HEK293 (cell line): ENCODE measurements at regions not wholly inside any gene's neighbourhood (a gene's known extent, or its start where the extent isn't known, plus 50 kb on each side); places are given as distances from the start of the nearest gene placed in this dataset.

Experiments
- CTCF ChIA-PET: fragments of 350-600 bp; formaldehyde crosslinking; extraction: SDS; loops from one replicate; lab custom pipeline; 2021; ENCODE audit warnings: antibody characterized with exemption; lab: Yijun Ruan, JAX
- POLR2A ChIA-PET: fragments of 300-600 bp; formaldehyde crosslinking; extraction: SDS; loops from one replicate; lab custom pipeline; 2020; ENCODE audit warnings: antibody characterized with exemption, inconsistent platforms; lab: Yijun Ruan, JAX
- H3K27ac ChIP-seq: fragments of 200-500 bp; sonication (Bioruptor generic); 2 replicates; pipeline ENCODE4 v1.5.1; 2014; ENCODE audit warnings: low read depth, low read length, control low read depth, inconsistent platforms; ENCODE audit errors: extremely low read depth
- H3K36me3 ChIP-seq, 2 experiments: fragments of 200-500 bp in 1 of 2; sonication (Bioruptor generic) in 1 of 2; 1 replicate in 1 of 2; 2 replicates in 1 of 2; pipeline ENCODE4 v1.5.1; 2014 to 2017; ENCODE audit warnings: inconsistent platforms in 2 of 2, low read length in 2 of 2; ENCODE audit not compliant: control insufficient read depth in 2 of 2, insufficient read depth in 1 of 2
- H3K4me1 ChIP-seq: fragments of 200-500 bp; sonication (Bioruptor generic); 2 replicates; pipeline ENCODE4 v1.5.1; 2014; ENCODE audit warnings: mild to moderate bottlenecking, low read length, inconsistent platforms; ENCODE audit not compliant: control insufficient read depth, insufficient read depth
- H3K4me3 ChIP-seq: 2 replicates; pipeline ENCODE4 v1.5.1; 2011; ENCODE audit warnings: low read depth, mild to moderate bottlenecking, control low read depth, low read length, moderate library complexity
- H3K9me3 ChIP-seq: fragments of 200-500 bp; sonication (Bioruptor generic); 2 replicates; pipeline ENCODE4 v1.5.1; 2014; ENCODE audit warnings: low read depth, low read length, inconsistent platforms; ENCODE audit not compliant: control insufficient read depth, insufficient read depth
- BCL11B ChIP-seq: fragments of 450-650 bp; formaldehyde crosslinking; IDR thresholded peaks from 2 replicates; pipeline ENCODE4 v1.5.1; 2016; ENCODE audit warnings: low read depth, missing biosample characterization, missing genetic modification characterization
- ELK4 ChIP-seq: IDR thresholded peaks from 2 replicates; pipeline ENCODE4 v1.6.1; 2011; ENCODE audit warnings: mild to moderate bottlenecking, low read depth, low read length, borderline replicate concordance
- GFI1B ChIP-seq: fragments of 450-650 bp; formaldehyde crosslinking; IDR thresholded peaks from 2 replicates; pipeline ENCODE4 v1.5.1; 2016; ENCODE audit warnings: missing biosample characterization, missing genetic modification characterization
- GLI2 ChIP-seq: fragments of 450-650 bp; formaldehyde crosslinking; IDR thresholded peaks from 2 replicates; pipeline ENCODE4; 2017; ENCODE audit warnings: missing biosample characterization, missing genetic modification characterization, low read depth, borderline replicate concordance
- IKZF3 ChIP-seq: fragments of 450-650 bp; IDR thresholded peaks from 2 replicates; pipeline ENCODE4 v1.5.0; 2018; ENCODE audit warnings: missing biosample characterization, mild to moderate bottlenecking, missing genetic modification characterization, moderate library complexity
- SCRT2 ChIP-seq: fragments of 450-650 bp; formaldehyde crosslinking; IDR thresholded peaks from 2 replicates; pipeline ENCODE4 v1.5.1; 2016; ENCODE audit warnings: missing biosample characterization, missing genetic modification characterization
- WT1 ChIP-seq: fragments of 450-650 bp; formaldehyde crosslinking; IDR thresholded peaks from 2 replicates; pipeline ENCODE4 v1.5.1; 2016; ENCODE audit warnings: missing biosample characterization, missing genetic modification characterization
- ZBTB20 ChIP-seq: fragments of 450-650 bp; formaldehyde crosslinking; IDR thresholded peaks from 2 replicates; pipeline ENCODE4 v1.5.1; 2016; ENCODE audit warnings: missing biosample characterization, missing genetic modification characterization
- ZFP3 ChIP-seq: fragments of 450-650 bp; formaldehyde crosslinking; IDR thresholded peaks from 2 replicates; pipeline ENCODE4 v1.5.1; 2016; ENCODE audit warnings: low read depth, missing biosample characterization, missing genetic modification characterization
- ZFP37 ChIP-seq: fragments of 450-650 bp; formaldehyde crosslinking; IDR thresholded peaks from 2 replicates; pipeline ENCODE4 v1.5.1; 2016; ENCODE audit warnings: missing biosample characterization, missing genetic modification characterization
- ZFP41 ChIP-seq: fragments of 450-650 bp; formaldehyde crosslinking; IDR thresholded peaks from 2 replicates; pipeline ENCODE4 v1.5.1; 2016; ENCODE audit warnings: missing biosample characterization, missing genetic modification characterization, borderline replicate concordance
- ZNF10 ChIP-seq: fragments of 450-650 bp; formaldehyde crosslinking; IDR thresholded peaks from 2 replicates; pipeline ENCODE4 v1.5.1; 2017; ENCODE audit warnings: missing biosample characterization, missing genetic modification characterization
- ZNF138 ChIP-seq: fragments of 450-650 bp; formaldehyde crosslinking; IDR thresholded peaks from 2 replicates; pipeline ENCODE4 v1.5.1; 2016; ENCODE audit warnings: missing biosample characterization, missing genetic modification characterization, borderline replicate concordance
- ZNF169 ChIP-seq: fragments of 450-650 bp; formaldehyde crosslinking; IDR thresholded peaks from 2 replicates; pipeline ENCODE4 v1.5.1; 2016; ENCODE audit warnings: missing biosample characterization, missing genetic modification characterization
- ZNF184 ChIP-seq: fragments of 450-650 bp; IDR thresholded peaks from 2 replicates; pipeline ENCODE4 v1.5.1; 2018; ENCODE audit warnings: missing biosample characterization, mild to moderate bottlenecking, missing genetic modification characterization
- ZNF280C ChIP-seq: fragments of 450-650 bp; formaldehyde crosslinking; IDR thresholded peaks from 2 replicates; pipeline ENCODE4 v1.5.1; 2016; ENCODE audit warnings: missing biosample characterization, missing genetic modification characterization
- ZNF426 ChIP-seq: fragments of 450-650 bp; formaldehyde crosslinking; IDR thresholded peaks from 2 replicates; pipeline ENCODE4 v1.5.1; 2017; ENCODE audit warnings: missing biosample characterization, missing genetic modification characterization, mild to moderate bottlenecking, inconsistent platforms, moderate library complexity
- ZNF501 ChIP-seq: fragments of 450-650 bp; formaldehyde crosslinking; IDR thresholded peaks from 2 replicates; pipeline ENCODE4 v1.5.1; 2016; ENCODE audit warnings: missing biosample characterization, missing genetic modification characterization
- ZNF571 ChIP-seq: fragments of 450-650 bp; formaldehyde crosslinking; IDR thresholded peaks from 2 replicates; pipeline ENCODE4 v1.5.0; 2017; ENCODE audit warnings: missing biosample characterization, missing genetic modification characterization
- ZNF600 ChIP-seq: fragments of 450-650 bp; formaldehyde crosslinking; IDR thresholded peaks from 2 replicates; pipeline ENCODE4 v1.5.1; 2016; ENCODE audit warnings: missing biosample characterization, missing genetic modification characterization
- ZNF624 ChIP-seq: fragments of 450-650 bp; formaldehyde crosslinking; IDR thresholded peaks from 2 replicates; pipeline ENCODE4 v1.5.1; 2017; ENCODE audit warnings: missing biosample characterization, missing genetic modification characterization
- ZNF664 ChIP-seq: fragments of 450-650 bp; formaldehyde crosslinking; IDR thresholded peaks from 2 replicates; pipeline ENCODE4 v1.5.1; 2016; ENCODE audit warnings: missing biosample characterization, missing genetic modification characterization
- ZNF830 ChIP-seq: fragments of 450-650 bp; IDR thresholded peaks from 2 replicates; pipeline ENCODE4 v1.5.0; 2018; ENCODE audit warnings: missing biosample characterization, missing genetic modification characterization, low read depth, mild to moderate bottlenecking, moderate library complexity
- ZNF843 ChIP-seq: fragments of 450-650 bp; formaldehyde crosslinking; IDR thresholded peaks from 2 replicates; pipeline ENCODE4 v1.5.1; 2016; ENCODE audit warnings: missing biosample characterization, missing genetic modification characterization
- TF ChIP-seq, protein P1 (sequence below): fragments of 450-650 bp; formaldehyde crosslinking; IDR thresholded peaks from 2 replicates; pipeline ENCODE4 v1.5.1; 2016; ENCODE audit warnings: missing biosample characterization, missing genetic modification characterization
- TF ChIP-seq, protein P2 (sequence below): fragments of 450-650 bp; formaldehyde crosslinking; IDR thresholded peaks from 2 replicates; pipeline ENCODE4 v1.5.1; 2017; ENCODE audit warnings: missing biosample characterization, missing genetic modification characterization

DNA sequence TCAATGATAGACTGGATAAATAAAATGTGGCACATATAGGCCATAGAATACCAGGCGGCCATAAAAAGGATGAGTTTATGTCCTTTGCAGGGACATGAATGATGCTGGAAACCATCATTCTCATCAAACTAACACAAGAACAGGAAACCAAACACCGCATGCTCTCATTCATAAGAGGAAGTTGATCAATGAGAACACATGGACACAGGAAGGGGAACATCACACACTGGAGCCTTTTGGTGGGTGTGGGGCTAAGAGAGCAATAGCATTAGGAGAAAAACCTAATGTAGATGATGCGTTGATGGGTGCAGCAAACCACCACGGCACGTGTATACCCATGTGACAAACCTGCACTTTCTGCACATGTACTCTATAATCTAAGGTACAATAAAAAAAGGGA lies 883.4 kb upstream of the PRMT6 start:
- Histone ChIP-seq H3K4me3 (no peak overlapping the region), H3K4me1 (no peaks in the 10 kb centered on the region), H3K9me3 (no peaks in the 10 kb centered on the region), H3K27ac (no peak overlapping the region), H3K36me3 (no peaks in the 10 kb centered on the region)
- ChIA-PET CTCF (no interaction called here), POLR2A (no interaction called here)
- TF ChIP-seq, protein P1, sequence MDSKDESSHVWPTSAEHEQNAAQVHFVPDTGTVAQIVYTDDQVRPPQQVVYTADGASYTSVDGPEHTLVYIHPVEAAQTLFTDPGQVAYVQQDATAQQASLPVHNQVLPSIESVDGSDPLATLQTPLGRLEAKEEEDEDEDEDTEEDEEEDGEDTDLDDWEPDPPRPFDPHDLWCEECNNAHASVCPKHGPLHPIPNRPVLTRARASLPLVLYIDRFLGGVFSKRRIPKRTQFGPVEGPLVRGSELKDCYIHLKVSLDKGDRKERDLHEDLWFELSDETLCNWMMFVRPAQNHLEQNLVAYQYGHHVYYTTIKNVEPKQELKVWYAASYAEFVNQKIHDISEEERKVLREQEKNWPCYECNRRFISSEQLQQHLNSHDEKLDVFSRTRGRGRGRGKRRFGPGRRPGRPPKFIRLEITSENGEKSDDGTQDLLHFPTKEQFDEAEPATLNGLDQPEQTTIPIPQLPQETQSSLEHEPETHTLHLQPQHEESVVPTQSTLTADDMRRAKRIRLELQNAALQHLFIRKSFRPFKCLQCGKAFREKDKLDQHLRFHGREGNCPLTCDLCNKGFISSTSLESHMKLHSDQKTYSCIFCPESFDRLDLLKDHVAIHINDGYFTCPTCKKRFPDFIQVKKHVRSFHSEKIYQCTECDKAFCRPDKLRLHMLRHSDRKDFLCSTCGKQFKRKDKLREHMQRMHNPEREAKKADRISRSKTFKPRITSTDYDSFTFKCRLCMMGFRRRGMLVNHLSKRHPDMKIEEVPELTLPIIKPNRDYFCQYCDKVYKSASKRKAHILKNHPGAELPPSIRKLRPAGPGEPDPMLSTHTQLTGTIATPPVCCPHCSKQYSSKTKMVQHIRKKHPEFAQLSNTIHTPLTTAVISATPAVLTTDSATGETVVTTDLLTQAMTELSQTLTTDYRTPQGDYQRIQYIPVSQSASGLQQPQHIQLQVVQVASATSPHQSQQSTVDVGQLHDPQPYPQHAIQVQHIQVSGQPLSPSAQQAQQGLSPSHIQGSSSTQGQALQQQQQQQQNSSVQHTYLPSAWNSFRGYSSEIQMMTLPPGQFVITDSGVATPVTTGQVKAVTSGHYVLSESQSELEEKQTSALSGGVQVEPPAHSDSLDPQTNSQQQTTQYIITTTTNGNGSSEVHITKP (tag by site-specific recombination): no peak
- TF ChIP-seq ZNF600 (no peak), ZFP41 (tag by site-specific recombination) (no peak), ZNF138 (tag by site-specific recombination) (no peak), IKZF3 (tag by site-specific recombination) (no peak), ZNF184 (tag by site-specific recombination) (no peak)

DNA sequence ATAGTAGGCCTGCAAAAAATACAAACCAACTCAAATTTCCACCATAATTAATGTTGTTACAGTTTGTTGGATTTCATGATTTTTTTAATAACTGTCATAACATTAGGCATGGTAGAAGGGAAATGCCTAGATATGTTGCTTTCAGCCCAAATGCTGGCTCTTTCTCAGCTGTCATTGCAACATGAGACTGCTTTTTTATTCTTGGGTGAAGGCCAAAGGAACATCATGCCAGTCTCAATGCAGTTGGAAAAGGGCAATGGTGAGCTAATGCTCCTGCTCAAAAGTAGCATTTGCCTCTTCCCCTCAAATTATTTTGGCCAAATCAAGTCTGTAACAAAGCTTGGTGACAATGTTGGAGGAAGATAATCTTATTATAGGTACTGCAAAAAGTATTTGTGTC lies 877.7 kb upstream of the PRMT6 start:
- ChIA-PET CTCF (no interaction called here), POLR2A (no interaction called here)
- Histone ChIP-seq H3K4me3 (no peak overlapping the region), H3K4me1 (no peaks in the 10 kb centered on the region), H3K27ac (no peak overlapping the region), H3K36me3 (no peaks in the 10 kb centered on the region), H3K9me3 (no peaks in the 10 kb centered on the region)
- TF ChIP-seq ZNF501 (tag by site-specific recombination) (no peak), ZBTB20 (tag by site-specific recombination) (no peak), SCRT2 (tag by site-specific recombination) (no peak), ZNF571 (tag by site-specific recombination) (no peak), WT1 (tag by site-specific recombination) (no peak), GFI1B (tag by site-specific recombination) (no peak), ZNF169 (no peak), IKZF3 (tag by site-specific recombination) (no peak), BCL11B (tag by site-specific recombination) (no peak), ZNF843 (tag by site-specific recombination) (no peak), ZNF624 (tag by site-specific recombination) (no peak), GLI2 (tag by site-specific recombination) (no peak), ZNF10 (tag by site-specific recombination) (no peak)
- TF ChIP-seq, protein P2, sequence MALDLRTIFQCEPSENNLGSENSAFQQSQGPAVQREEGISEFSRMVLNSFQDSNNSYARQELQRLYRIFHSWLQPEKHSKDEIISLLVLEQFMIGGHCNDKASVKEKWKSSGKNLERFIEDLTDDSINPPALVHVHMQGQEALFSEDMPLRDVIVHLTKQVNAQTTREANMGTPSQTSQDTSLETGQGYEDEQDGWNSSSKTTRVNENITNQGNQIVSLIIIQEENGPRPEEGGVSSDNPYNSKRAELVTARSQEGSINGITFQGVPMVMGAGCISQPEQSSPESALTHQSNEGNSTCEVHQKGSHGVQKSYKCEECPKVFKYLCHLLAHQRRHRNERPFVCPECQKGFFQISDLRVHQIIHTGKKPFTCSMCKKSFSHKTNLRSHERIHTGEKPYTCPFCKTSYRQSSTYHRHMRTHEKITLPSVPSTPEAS (tag by site-specific recombination): no peak

DNA sequence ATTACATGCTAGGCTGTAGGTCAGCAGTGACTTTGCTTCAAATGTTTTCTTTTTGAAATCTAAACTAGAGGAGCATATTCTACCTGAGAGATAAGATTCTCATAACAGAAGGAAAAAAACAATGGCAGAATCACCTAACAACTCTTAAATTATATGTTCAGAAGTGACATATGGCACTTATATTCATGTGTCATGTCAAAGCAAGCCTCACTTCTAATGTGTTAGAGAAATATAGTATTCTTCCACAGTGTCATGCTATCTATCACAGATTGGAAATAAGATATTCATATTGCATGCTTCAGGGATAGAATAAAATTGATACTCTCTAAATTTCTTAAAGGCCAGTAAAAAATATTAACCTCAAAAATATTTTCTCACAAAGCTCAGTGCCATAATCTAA lies 874.6 kb upstream of the PRMT6 start:
- CTCF ChIA-PET: no interaction called here
- TF ChIP-seq ZNF664 (tag by site-specific recombination): no peak
- TF ChIP-seq ZFP3 (tag by site-specific recombination): no peak
- TF ChIP-seq ZFP37 (tag by site-specific recombination): no peak
- no peak for TF ChIP-seq ZNF280C (tag by site-specific recombination)
- TF ChIP-seq ELK4: no peak
- TF ChIP-seq ZNF830 (tag by site-specific recombination): no peak
- no peak for TF ChIP-seq ZNF426

More for the DNA sequence above, 874.6 kb upstream of the PRMT6 start:
- Histone ChIP-seq H3K4me1 (no peaks in the 10 kb centered on the region), H3K9me3 (no peaks in the 10 kb centered on the region), H3K27ac (no peak overlapping the region), H3K4me3 (no peak overlapping the region), H3K36me3 (no peaks in the 10 kb centered on the region)
- POLR2A ChIA-PET: no interaction called here
